HepG2 (cell line): ENCODE measurements at regions not wholly inside any gene's neighbourhood (a gene's known extent, or its start where the extent isn't known, plus 50 kb on each side); places are given as distances from the start of the nearest gene placed in this dataset.

Source experiments
- ATAC-seq: fragments of 200-7000 bp; cut with Tn5 transposase; 3 replicates; pipeline ENCODE4 v1.9.1; 2020; ENCODE audit warnings: mild to moderate bottlenecking, moderate library complexity
- BruUV-seq: library from RNA; stranded (reverse); fragments of 400-500 nt; replicated peaks from 2 replicates; lab custom pipeline; 2021; lab: Mats Ljungman, UMichigan
- CTCF ChIA-PET: fragments of 300-600 bp; formaldehyde crosslinking; extraction: SDS; loops from one replicate; lab custom pipeline; 2021; ENCODE audit warnings: low total read pairs, inconsistent platforms, low intra/inter-chr PET ratio; lab: Yijun Ruan, JAX
- POLR2A ChIA-PET: fragments of 350-600 bp; sonication (Branson Sonifier 250); formaldehyde crosslinking; loops from one replicate; lab custom pipeline; 2020; ENCODE audit warnings: antibody characterized with exemption, inconsistent platforms; lab: Yijun Ruan, JAX
- DNase-seq: peaks from one replicate; pipeline ENCODE4 v3.0.0-alpha.2; 2015; ENCODE audit warnings: low spot score
- FAIRE-seq: peaks from 3 replicates; lab custom pipeline; 2011; peaks lifted over from hg19 to GRCh38; lab: Jason Lieb, UNC
- H2AFZ ChIP-seq: one replicate; pipeline ENCODE4 v1.6.1; 2011; ENCODE audit warnings: low read length, inconsistent platforms
- H3K27ac ChIP-seq: fragments of 300-600 bp; 3 replicates; pipeline ENCODE4 v1.8.0; 2011; ENCODE audit warnings: mixed run types, mild to moderate bottlenecking, mixed read lengths, low read length, inconsistent platforms; ENCODE audit not compliant: insufficient read depth; ENCODE audit errors: extremely low read length
- H3K27me3 ChIP-seq, 2 experiments: fragments of 200-600 bp in 1 of 2; 2 replicates in 1 of 2; 3 replicates in 1 of 2; pipeline versions ENCODE4 v1.6.0 to v1.8.0; 2011; ENCODE audit warnings: low read length in 2 of 2, mild to moderate bottlenecking in 2 of 2, moderate library complexity in 2 of 2, inconsistent platforms in 1 of 2; ENCODE audit not compliant: insufficient read depth in 2 of 2, control insufficient read depth in 1 of 2
- H3K36me3 ChIP-seq, 2 experiments: fragments of 200-600 bp in 1 of 2; replicated peaks in 1 of 2; 2 replicates in 1 of 2; 3 replicates in 1 of 2; pipeline versions ENCODE4 v1.5.1 to v1.8.0; 2011; ENCODE audit warnings: low read length in 2 of 2, inconsistent platforms in 1 of 2; ENCODE audit not compliant: insufficient read depth in 2 of 2, control insufficient read depth in 1 of 2
- H3K4me1 ChIP-seq: 2 replicates; pipeline ENCODE4 v1.5.1; 2012; ENCODE audit warnings: low read length, inconsistent platforms; ENCODE audit not compliant: insufficient read depth
- H3K4me2 ChIP-seq: 2 replicates; pipeline ENCODE4 v1.6.0; 2011; ENCODE audit warnings: low read depth, low read length, inconsistent platforms
- H3K4me3 ChIP-seq, 3 experiments: fragments of 200-600 bp in 1 of 3; sonication (generic), shearing (Covaris generic) in 1 of 3; replicated peaks in 1 of 3; 2 replicates each; pipeline ENCODE4 v1.5.1; 2011 to 2016; ENCODE audit warnings: low read length in 3 of 3, inconsistent platforms in 2 of 3, low read depth in 2 of 3, mild to moderate bottlenecking in 2 of 3, control low read depth in 1 of 3, mixed read lengths in 1 of 3; ENCODE audit not compliant: insufficient read depth in 1 of 3
- H3K79me2 ChIP-seq: one replicate; pipeline ENCODE4 v1.6.1; 2011; ENCODE audit warnings: low read length, inconsistent platforms; ENCODE audit not compliant: insufficient read depth
- H3K9ac ChIP-seq: 2 replicates; pipeline ENCODE4 v1.6.0; 2011; ENCODE audit warnings: mild to moderate bottlenecking, low read depth, low read length, inconsistent platforms; ENCODE audit not compliant: insufficient read depth
- H3K9me3 ChIP-seq: 2 replicates; pipeline ENCODE4 v1.5.1; 2012; ENCODE audit warnings: mild to moderate bottlenecking, low read length
- H4K20me1 ChIP-seq: 2 replicates; pipeline ENCODE4 v1.6.0; 2011; ENCODE audit warnings: inconsistent platforms, mild to moderate bottlenecking, low read length, moderate library complexity; ENCODE audit not compliant: insufficient read depth
- KDM1A ChIP-seq: IDR thresholded peaks from 2 replicates; pipeline ENCODE4 v1.6.1; 2016; ENCODE audit warnings: missing compliant biosample characterization
- KDM5B ChIP-seq: sonication (generic); formaldehyde crosslinking; IDR thresholded peaks from 2 replicates; pipeline ENCODE4 v1.4.0; 2020; ENCODE audit warnings: missing genetic modification reagents, mild to moderate bottlenecking, borderline replicate concordance
- RAD51 ChIP-seq: fragments of 450-650 bp; IDR thresholded peaks from 2 replicates; pipeline ENCODE4 v1.6.1; 2016; ENCODE audit warnings: borderline replicate concordance
- UBTF ChIP-seq: sonication (generic); formaldehyde crosslinking; IDR thresholded peaks from 2 replicates; pipeline ENCODE4 v1.4.0; 2020; ENCODE audit warnings: mild to moderate bottlenecking, missing genetic modification reagents
- ZNF251 ChIP-seq: sonication (generic); formaldehyde crosslinking; IDR thresholded peaks from 2 replicates; pipeline ENCODE4 v1.9.0; 2021; ENCODE audit warnings: mild to moderate bottlenecking, missing genetic modification reagents
- ZNF598 ChIP-seq: sonication (generic); formaldehyde crosslinking; IDR thresholded peaks from 2 replicates; pipeline ENCODE4 v1.5.1; 2020; ENCODE audit warnings: mild to moderate bottlenecking, missing genetic modification reagents, borderline replicate concordance
- WGBS: methylation state at CpG from one replicate; pipeline ENCODE4 v1.1.6; 2017; ENCODE audit warnings: low lambda C conversion rate; 5-methylcytosine and 5-hydroxymethylcytosine counted together
- in situ Hi-C: cut with HindIII; loops from 2 replicates; pipeline ENCODE4 v1.10.0; 2017; ENCODE audit warnings: low pct_unique_long_range_greater_than_20kb; ENCODE audit not compliant: extremely low pct_ligation_motif_present
- intact Hi-C: fragments of 100-400 bp; cut with micrococcal nuclease; formaldehyde crosslinking; loops from one replicate; pipeline ENCODE4 v1.10.0; 2022; ENCODE audit not compliant: unreplicated experiment

- 44% methylated on average over 3 of the region's 3 CpGs for WGBS
- H3K36me3 ChIP-seq, result no peaks in the 10 kb centered on the region
- H4K20me1 ChIP-seq, result no peaks in the 10 kb centered on the region
- H3K27ac ChIP-seq, result no peak overlapping the region
- ChIA-PET CTCF (interaction anchor here (1.4 to 2.1 kb wide), 2 partner anchors 553 to 769 kb away, joined by 3 to 7 read pairs; no protein-coding TSS in a partner anchor), POLR2A (no interaction called here)
- no peaks in the 10 kb centered on the region for H3K79me2 ChIP-seq
- intact Hi-C loops, result loop anchor here (5.0 kb wide), 2 partner anchors 589 to 759 kb away; partner anchors contain the start of gene KLHDC10
- DNase-seq (no peak), ATAC-seq (no peak), FAIRE-seq (no peak)
- no peak overlapping the region for H3K4me2 ChIP-seq
- in situ Hi-C loops, result no loop called here
- no peak overlapping the region for H3K4me3 ChIP-seq
- no peak overlapping the region for H2AFZ ChIP-seq
- no TSS peak for BruUV-seq
- H3K9ac ChIP-seq, result no peak overlapping the region
- H3K9me3 ChIP-seq, result peaks cover 3% of the 10 kb centered on the region; the same call in 1 of the 2 replicates
- TF ChIP-seq KDM5B (CRISPR knock-in tag) (no peak), ZNF598 (CRISPR knock-in tag) (no peak), RAD51 (no peak), KDM1A (CRISPR knock-in tag) (no peak), ZNF251 (CRISPR knock-in tag) (no peak), UBTF (CRISPR knock-in tag) (no peak)
- H3K4me1 ChIP-seq, result no peaks in the 10 kb centered on the region
- H3K27me3 ChIP-seq, result no peaks in the 10 kb centered on the region
These were observed 97.3 kb upstream of the KLF14 start for GRCh38 chr7:130831322-130831721.
